NOMO-1 treated with dmso at 0.1 percent for 144 hours (cell line): ENCODE measurements at regions not wholly inside any gene's neighbourhood (a gene's known extent, or its start where the extent isn't known, plus 50 kb on each side); places are given as distances from the start of the nearest gene placed in this dataset.

ENCODE experiments used
- DNase-seq: peaks from one replicate; lab custom pipeline; 2025; ENCODE audit not compliant: unreplicated experiment; lab: John Stamatoyannopoulos, UW

DNA sequence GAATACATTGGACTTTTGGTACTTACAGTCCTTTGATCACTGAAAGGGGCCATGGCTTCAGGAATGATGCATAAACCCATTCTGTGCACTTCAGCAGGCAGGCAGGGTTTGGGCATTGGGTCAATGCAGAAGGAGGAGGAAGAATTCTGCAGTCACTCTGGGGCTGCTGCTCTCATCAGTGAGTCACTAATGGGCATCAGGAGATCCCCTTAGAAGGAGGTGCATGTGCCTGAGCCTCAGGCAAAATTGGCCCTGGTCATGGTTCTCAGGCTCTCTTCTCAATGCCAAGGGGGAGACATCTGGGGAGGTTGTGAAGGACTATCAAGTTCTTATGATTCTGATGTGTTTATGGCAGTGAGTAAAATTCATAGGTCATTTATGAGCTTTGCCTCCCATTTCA, 52.0 kb upstream of the TNP1 start:
- DNase-seq: no peak

DNA sequence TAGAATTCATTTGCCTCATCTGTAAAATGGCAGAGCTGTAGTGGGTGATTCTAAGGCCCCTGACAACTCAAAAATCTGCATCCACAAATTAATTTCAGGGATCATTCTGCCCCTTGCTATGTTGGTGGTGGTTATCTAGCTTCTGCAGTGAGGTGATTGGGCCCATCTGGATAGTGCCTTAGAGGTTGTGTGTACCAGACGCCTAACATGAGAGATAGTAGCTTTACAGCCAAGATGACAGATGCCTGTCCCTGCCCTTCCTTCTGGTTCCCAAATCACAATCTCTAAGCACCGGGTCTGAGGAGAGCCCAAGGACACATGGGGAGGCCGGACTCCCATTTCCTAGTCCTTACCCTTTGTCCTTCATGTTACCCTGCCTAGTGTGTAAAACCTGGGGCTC, 51.1 kb upstream of the TNP1 start:
- DNase-seq: no peak

DNA sequence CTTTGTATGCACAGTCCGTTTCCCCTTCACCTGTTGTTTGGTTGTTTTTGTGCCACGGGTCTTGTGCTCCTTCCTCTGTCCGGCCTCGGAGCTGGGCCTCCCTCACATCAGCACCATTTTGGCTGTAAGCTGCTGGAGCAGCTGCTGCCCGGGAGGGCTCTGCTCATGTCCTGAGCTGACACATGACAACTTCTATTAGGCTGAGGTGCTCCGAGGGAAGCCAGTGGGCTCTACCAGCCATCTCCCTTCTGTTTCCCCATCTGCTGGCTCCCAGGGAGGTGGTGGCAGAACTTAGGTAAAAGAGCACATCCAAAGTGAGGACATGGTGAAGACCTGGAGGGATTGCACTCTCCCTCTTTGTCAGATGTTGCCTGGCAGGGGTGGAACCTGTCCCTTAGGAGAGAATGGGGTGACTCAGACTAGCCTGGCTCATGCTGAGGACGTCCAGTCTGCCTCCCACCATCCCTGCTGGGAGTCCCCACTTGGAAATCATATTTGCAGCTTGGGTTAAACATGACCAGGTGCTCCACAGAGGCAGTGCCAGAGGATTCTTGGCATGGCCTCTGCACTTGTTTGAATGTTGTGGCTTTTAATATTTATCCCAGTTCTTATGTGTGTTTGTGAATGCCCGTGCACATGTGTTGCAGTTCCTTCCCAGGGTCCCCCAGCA, 49.8 kb upstream of the TNP1 start:
- no peak for DNase-seq
